ENCODE measurements at regions not wholly inside any gene's neighbourhood (a gene's known extent, or its start where the extent isn't known, plus 50 kb on each side); places are given as distances from the start of the nearest gene placed in this dataset.
"Not testable (repeated sequence)": the region's sequence is repeated elsewhere in the genome, so short reads cannot be mapped to it uniquely, and the experiment has no call there.

GRCh38 chr5:103840600-103840999 lies 278.0 kb upstream of the NUDT12 start:
- peak; percentile 45 for DNase-seq (ENCODE audit: low spot score)

GRCh38 chr5:103834216-103834615 lies 271.6 kb upstream of the NUDT12 start:
- DNase-seq (ENCODE audit: low spot score), result no peak

GRCh38 chr5:103829585-103829984 lies 267.0 kb upstream of the NUDT12 start:
- no peak for DNase-seq (ENCODE audit: low spot score)

- DNase-seq (ENCODE audit: low spot score), result no peak
These were observed 265.4 kb upstream of the NUDT12 start for GRCh38 chr5:103827976-103828375.

- no peak for DNase-seq (ENCODE audit: low spot score)
These were observed 258.8 kb upstream of the NUDT12 start for GRCh38 chr5:103821361-103821760.

- peak; percentile 64 for DNase-seq (ENCODE audit: low spot score)
These were observed 246.0 kb upstream of the NUDT12 start for GRCh38 chr5:103808464-103809106.

- DNase-seq (ENCODE audit: low spot score), result no peak
These were observed 242.1 kb upstream of the NUDT12 start for GRCh38 chr5:103804711-103805110.

- DNase-seq (ENCODE audit: low spot score), result no peak
These were observed 239.1 kb upstream of the NUDT12 start for GRCh38 chr5:103801681-103802080.

GRCh38 chr5:103800741-103801495 lies 238.3 kb upstream of the NUDT12 start:
- no peak for DNase-seq (ENCODE audit: low spot score)

GRCh38 chr5:103793595-103794182 lies 231.1 kb upstream of the NUDT12 start:
- no peak for DNase-seq (ENCODE audit: low spot score)

GRCh38 chr5:103785569-103785968 lies 223.0 kb upstream of the NUDT12 start:
- DNase-seq (ENCODE audit: low spot score), result no peak

GRCh38 chr5:103783669-103784068 lies 221.1 kb upstream of the NUDT12 start:
- DNase-seq (ENCODE audit: low spot score), result no peak

- DNase-seq (ENCODE audit: low spot score), result no peak
These were observed 218.2 kb upstream of the NUDT12 start for GRCh38 chr5:103780794-103781193.

GRCh38 chr5:103774721-103775120 lies 212.1 kb upstream of the NUDT12 start:
- DNase-seq (ENCODE audit: low spot score), result peak; percentile 70

GRCh38 chr5:103772248-103772647 lies 209.7 kb upstream of the NUDT12 start:
- DNase-seq (ENCODE audit: low spot score), result no peak

- no peak for DNase-seq (ENCODE audit: low spot score)
These were observed 201.8 kb upstream of the NUDT12 start for GRCh38 chr5:103764403-103764802.

- DNase-seq (ENCODE audit: low spot score), result no peak
These were observed 196.4 kb upstream of the NUDT12 start for GRCh38 chr5:103758996-103759395.

- no peak for DNase-seq (ENCODE audit: low spot score)
These were observed 193.4 kb upstream of the NUDT12 start for GRCh38 chr5:103755974-103756373.

- no peak for DNase-seq (ENCODE audit: low spot score)
These were observed 182.9 kb upstream of the NUDT12 start for GRCh38 chr5:103745353-103746065.

- peak; percentile 53 for DNase-seq (ENCODE audit: low spot score)
These were observed 181.6 kb upstream of the NUDT12 start for GRCh38 chr5:103744159-103744558.

- DNase-seq (ENCODE audit: low spot score), result no peak
These were observed 180.8 kb upstream of the NUDT12 start for GRCh38 chr5:103743421-103743820.

GRCh38 chr5:103741984-103742383 lies 179.4 kb upstream of the NUDT12 start:
- no peak for DNase-seq (ENCODE audit: low spot score)

- DNase-seq (ENCODE audit: low spot score), result not testable (repeated sequence)
These were observed 173.8 kb upstream of the NUDT12 start for GRCh38 chr5:103736343-103736742.
